Rectal smooth muscle tissue (tissue), 1 donor: ENCODE measurements at regions not wholly inside any gene's neighbourhood (a gene's known extent, or its start where the extent isn't known, plus 50 kb on each side); places are given as distances from the start of the nearest gene placed in this dataset.

Source experiments
- H3K27ac ChIP-seq: one replicate; pipeline ENCODE4 v1.7.0; 2013; ENCODE audit warnings: low read depth, low read length, inconsistent platforms
- H3K27me3 ChIP-seq: one replicate; pipeline ENCODE4 v1.7.0; 2013; ENCODE audit warnings: low read length; ENCODE audit not compliant: control insufficient read depth, insufficient read depth
- H3K36me3 ChIP-seq: one replicate; pipeline ENCODE4 v1.7.0; 2013; ENCODE audit warnings: low read length; ENCODE audit not compliant: control insufficient read depth, insufficient read depth
- H3K4me1 ChIP-seq: one replicate; pipeline ENCODE4 v1.7.0; 2013; ENCODE audit warnings: low read length; ENCODE audit not compliant: control insufficient read depth, insufficient read depth
- H3K4me3 ChIP-seq: one replicate; pipeline ENCODE4 v1.7.0; 2013; ENCODE audit warnings: low read length
- H3K9ac ChIP-seq: one replicate; pipeline ENCODE4 v1.7.0; 2013; ENCODE audit warnings: low read length

DNA sequence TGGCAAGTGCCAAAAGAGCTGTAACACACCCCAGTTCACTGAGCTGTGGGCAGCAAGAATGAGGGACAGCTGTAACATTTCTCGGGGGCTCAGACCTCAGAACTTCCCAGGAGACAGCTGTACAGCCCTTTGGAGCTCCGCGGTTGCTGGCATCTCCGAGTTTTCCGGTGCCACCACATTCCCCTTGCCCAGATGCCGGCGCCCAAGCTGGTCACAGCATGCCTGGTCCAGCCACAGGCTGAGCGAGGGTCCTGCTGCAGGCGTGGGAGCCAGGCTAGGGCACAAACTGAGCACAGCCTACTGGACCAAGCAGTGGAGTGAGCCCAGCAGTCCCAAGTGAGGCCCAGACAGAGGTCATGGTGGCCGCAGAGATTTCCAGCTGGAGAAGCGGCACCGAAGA, 797.7 kb upstream of the EDIL3 start:
- no peaks in the 10 kb centered on the region for H3K27me3 ChIP-seq
- no peak overlapping the region for H3K4me3 ChIP-seq
- H3K27ac ChIP-seq = no peak overlapping the region
- H3K9ac ChIP-seq = no peak overlapping the region
- H3K4me1 ChIP-seq = no peaks in the 10 kb centered on the region
- H3K36me3 ChIP-seq = no peaks in the 10 kb centered on the region

DNA sequence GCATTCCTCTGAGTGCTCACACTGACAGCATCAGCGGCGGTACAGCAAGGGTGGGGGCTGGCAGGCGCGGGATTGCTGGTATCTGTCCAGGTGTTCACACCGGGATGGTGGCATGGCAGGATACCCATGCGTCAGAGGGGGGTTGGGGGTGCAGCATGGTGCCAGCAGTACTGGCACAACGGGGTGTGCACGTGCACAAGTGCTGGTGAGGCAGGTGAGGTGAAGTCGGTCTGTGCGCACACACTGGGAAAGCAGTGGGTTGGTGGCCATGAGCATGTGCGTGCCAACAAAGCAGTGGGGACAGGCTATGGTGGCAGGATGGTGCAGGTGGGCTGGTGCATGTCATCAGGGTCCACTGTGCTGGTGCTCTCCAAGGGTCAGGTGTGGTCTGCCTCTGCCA, 819.6 kb upstream of the EDIL3 start:
- H3K4me3 ChIP-seq = no peak overlapping the region
- no peaks in the 10 kb centered on the region for H3K36me3 ChIP-seq
- H3K27ac ChIP-seq = no peak overlapping the region
- no peaks in the 10 kb centered on the region for H3K4me1 ChIP-seq
- H3K9ac ChIP-seq = no peak overlapping the region
- H3K27me3 ChIP-seq = no peaks in the 10 kb centered on the region

- Histone ChIP-seq H3K4me3 (no peak overlapping the region), H3K27me3 (no peaks in the 10 kb centered on the region), H3K36me3 (no peaks in the 10 kb centered on the region), H3K27ac (no peak overlapping the region), H3K4me1 (no peaks in the 10 kb centered on the region), H3K9ac (no peak overlapping the region)
These were observed 820.8 kb upstream of the EDIL3 start for GRCh38 chr5:85205430-85205829.

DNA sequence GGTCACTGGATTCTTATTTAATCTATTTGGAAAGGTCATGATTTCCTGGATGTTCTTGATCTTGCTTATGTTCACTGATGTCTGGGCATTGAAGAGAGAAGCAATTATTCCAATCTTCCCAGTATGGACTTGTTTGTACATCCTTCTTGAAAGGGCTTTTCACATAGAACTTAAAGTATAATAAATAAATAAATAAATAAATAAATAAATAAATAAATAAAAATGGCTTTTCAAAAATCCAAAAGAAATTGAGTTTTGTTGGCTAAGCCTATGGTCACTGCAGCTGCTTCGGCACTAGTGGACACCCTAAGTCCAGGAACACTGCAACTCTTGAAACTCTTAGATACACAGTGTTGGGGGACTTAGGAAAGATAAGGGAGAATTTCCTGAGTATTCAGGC, 840.7 kb upstream of the EDIL3 start:
- no peaks in the 10 kb centered on the region for H3K4me1 ChIP-seq
- no peaks in the 10 kb centered on the region for H3K36me3 ChIP-seq
- H3K4me3 ChIP-seq = no peak overlapping the region
- no peak overlapping the region for H3K27ac ChIP-seq
- H3K9ac ChIP-seq = no peak overlapping the region
- no peaks in the 10 kb centered on the region for H3K27me3 ChIP-seq

- no peak overlapping the region for H3K4me3 ChIP-seq
These were observed 864.5 kb upstream of the EDIL3 start for GRCh38 chr5:85249204-85249603.

GRCh38 chr5:85263125-85263524, 878.4 kb upstream of the EDIL3 start:
- no peak overlapping the region for H3K9ac ChIP-seq
- no peak overlapping the region for H3K4me3 ChIP-seq
- H3K27me3 ChIP-seq = no peaks in the 10 kb centered on the region
- H3K4me1 ChIP-seq = no peaks in the 10 kb centered on the region
- H3K36me3 ChIP-seq = no peaks in the 10 kb centered on the region
- no peak overlapping the region for H3K27ac ChIP-seq

More at GRCh38 chr5:85249204-85249603, 864.5 kb upstream of the EDIL3 start:
- H3K36me3 ChIP-seq = no peaks in the 10 kb centered on the region
- H3K27me3 ChIP-seq = no peaks in the 10 kb centered on the region
- no peaks in the 10 kb centered on the region for H3K4me1 ChIP-seq
- no peak overlapping the region for H3K9ac ChIP-seq
- H3K27ac ChIP-seq = no peak overlapping the region

DNA sequence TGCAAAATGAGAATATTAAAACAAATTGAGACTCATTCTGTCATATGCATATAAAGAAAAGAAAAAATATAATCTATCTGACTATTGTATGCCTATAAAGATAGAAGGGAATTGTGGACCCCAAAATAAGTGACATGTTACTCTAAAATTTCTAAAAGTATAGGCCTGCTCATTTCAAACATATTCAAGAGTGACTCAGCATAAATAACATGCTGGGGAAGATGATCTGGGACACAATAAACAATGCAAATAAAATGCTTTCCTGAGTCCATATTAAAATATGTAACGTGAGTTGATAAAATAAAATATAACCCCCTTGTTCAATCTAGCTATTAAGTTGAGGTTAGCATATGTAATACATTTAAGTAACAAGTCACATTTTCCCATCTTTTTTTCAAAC, 882.0 kb upstream of the EDIL3 start:
- H3K4me3 ChIP-seq = no peak overlapping the region
- H3K9ac ChIP-seq = no peak overlapping the region
- H3K4me1 ChIP-seq = no peaks in the 10 kb centered on the region
- H3K36me3 ChIP-seq = no peaks in the 10 kb centered on the region
- H3K27me3 ChIP-seq = no peaks in the 10 kb centered on the region
- H3K27ac ChIP-seq = no peak overlapping the region

DNA sequence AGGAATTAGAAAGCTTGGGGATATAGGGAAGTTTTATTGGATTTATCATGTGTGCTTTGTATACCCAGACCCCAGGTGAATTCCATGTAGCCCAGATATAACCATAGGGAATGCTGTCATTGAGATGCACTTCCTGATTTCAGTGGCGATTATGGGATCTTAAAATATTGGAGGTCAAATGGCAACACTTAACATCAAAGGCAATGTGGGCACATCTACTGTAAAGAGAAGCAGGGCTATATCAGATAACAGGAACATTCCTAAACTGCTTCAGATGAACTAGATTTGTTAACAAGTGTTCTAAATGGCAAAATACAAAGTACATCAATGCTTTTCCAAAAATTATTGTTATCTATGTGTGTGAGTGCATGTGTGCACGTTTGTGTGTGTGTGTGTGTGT, 883.5 kb upstream of the EDIL3 start:
- Histone ChIP-seq H3K27me3 (no peaks in the 10 kb centered on the region), H3K9ac (no peak overlapping the region), H3K36me3 (no peaks in the 10 kb centered on the region), H3K27ac (no peak overlapping the region), H3K4me1 (no peaks in the 10 kb centered on the region), H3K4me3 (no peak overlapping the region)

DNA sequence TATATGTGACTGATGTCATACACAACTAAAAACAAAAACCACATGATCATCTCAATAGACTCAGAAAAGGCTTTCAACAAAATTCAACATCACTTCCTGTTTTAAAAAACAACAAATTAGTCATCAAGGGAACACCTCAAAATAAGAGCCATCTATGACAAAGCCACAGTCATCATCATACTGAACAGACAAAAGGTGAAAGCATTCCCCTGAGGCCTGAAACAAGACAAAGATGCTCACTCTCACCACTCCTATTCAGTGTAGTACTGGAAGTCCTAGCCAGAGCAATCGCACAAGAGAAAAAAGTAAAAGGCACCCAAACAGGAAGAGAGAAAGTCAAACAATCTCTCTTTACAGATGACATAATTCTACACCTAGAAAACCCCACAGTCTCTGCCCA, 893.5 kb upstream of the EDIL3 start:
- H3K4me3 ChIP-seq = no peak overlapping the region
- H3K27me3 ChIP-seq = no peaks in the 10 kb centered on the region
- no peaks in the 10 kb centered on the region for H3K4me1 ChIP-seq
- H3K36me3 ChIP-seq = no peaks in the 10 kb centered on the region
- no peak overlapping the region for H3K27ac ChIP-seq
- no peak overlapping the region for H3K9ac ChIP-seq

GRCh38 chr5:85288914-85289313, 904.2 kb upstream of the EDIL3 start:
- H3K4me1 ChIP-seq = no peaks in the 10 kb centered on the region
- no peaks in the 10 kb centered on the region for H3K27me3 ChIP-seq
- no peaks in the 10 kb centered on the region for H3K36me3 ChIP-seq
- no peak overlapping the region for H3K4me3 ChIP-seq
- no peak overlapping the region for H3K9ac ChIP-seq
- H3K27ac ChIP-seq = no peak overlapping the region

- H3K4me3 ChIP-seq = peak overlapping the region; percentile 22
These were observed 908.6 kb upstream of the EDIL3 start for GRCh38 chr5:85293145-85293785.

GRCh38 chr5:85304524-85304923, 919.8 kb upstream of the EDIL3 start:
- H3K9ac ChIP-seq = no peak overlapping the region
- H3K27ac ChIP-seq = no peak overlapping the region
- H3K36me3 ChIP-seq = no peaks in the 10 kb centered on the region
- H3K4me3 ChIP-seq = no peak overlapping the region
- H3K27me3 ChIP-seq = no peaks in the 10 kb centered on the region
- H3K4me1 ChIP-seq = no peaks in the 10 kb centered on the region

More at GRCh38 chr5:85293145-85293785, 908.6 kb upstream of the EDIL3 start:
- H3K27me3 ChIP-seq = no peaks in the 10 kb centered on the region
- H3K27ac ChIP-seq = no peak overlapping the region
- H3K36me3 ChIP-seq = no peaks in the 10 kb centered on the region
- H3K4me1 ChIP-seq = no peaks in the 10 kb centered on the region
- H3K9ac ChIP-seq = no peak overlapping the region

DNA sequence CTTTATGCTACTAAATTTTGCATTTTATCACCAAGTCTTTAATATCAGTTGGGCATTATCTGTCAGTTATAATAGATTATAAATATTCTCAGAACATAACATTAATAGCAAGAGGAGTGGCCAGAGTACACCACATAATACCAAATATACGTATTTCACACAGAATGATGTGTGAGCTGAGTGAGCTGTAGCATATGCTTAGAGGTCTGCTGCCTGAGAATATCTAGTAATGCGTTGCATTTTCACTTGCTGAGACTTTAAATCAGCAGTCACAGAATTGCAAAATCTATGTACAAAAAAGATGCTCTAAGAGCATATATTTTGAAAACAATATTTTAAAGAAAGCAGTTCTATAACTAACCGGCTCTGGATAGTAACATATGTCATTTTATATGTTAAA, 921.1 kb upstream of the EDIL3 start:
- no peak overlapping the region for H3K27ac ChIP-seq
- H3K4me1 ChIP-seq = no peaks in the 10 kb centered on the region
- H3K27me3 ChIP-seq = no peaks in the 10 kb centered on the region
- H3K4me3 ChIP-seq = no peak overlapping the region
- no peaks in the 10 kb centered on the region for H3K36me3 ChIP-seq
- no peak overlapping the region for H3K9ac ChIP-seq
